Left ventricle myocardium inferior (tissue), 1 donor: ENCODE measurements at regions not wholly inside any gene's neighbourhood (a gene's known extent, or its start where the extent isn't known, plus 50 kb on each side); places are given as distances from the start of the nearest gene placed in this dataset.

ENCODE experiments used
- DNase-seq: peaks from one replicate; pipeline ENCODE4 v3.0.0-alpha.2; 2020
- H3K27ac ChIP-seq: fragments of 200-600 bp; replicated peaks from 2 replicates; pipeline ENCODE4 v1.8.0; 2021
- H3K27me3 ChIP-seq: fragments of 200-600 bp; 2 replicates; pipeline ENCODE4 v1.8.0; 2021; ENCODE audit warnings: low read depth
- H3K36me3 ChIP-seq: fragments of 200-600 bp; 2 replicates; pipeline ENCODE4 v1.8.0; 2021
- H3K4me1 ChIP-seq: fragments of 200-600 bp; 2 replicates; pipeline ENCODE4 v1.8.0; 2021
- H3K4me3 ChIP-seq: fragments of 200-600 bp; 2 replicates; pipeline ENCODE4 v1.8.0; 2021; ENCODE audit warnings: mild to moderate bottlenecking, moderate library complexity
- H3K9me3 ChIP-seq: fragments of 200-600 bp; replicated peaks from 2 replicates; pipeline ENCODE4 v1.8.0; 2021
- intact Hi-C: fragments of 100-400 bp; cut with micrococcal nuclease; formaldehyde crosslinking; loops from one replicate; pipeline ENCODE4 v1.11.0; 2022
- TF ChIP-seq, protein P1 (sequence below): fragments of 200-600 bp; IDR thresholded peaks from 2 replicates; pipeline ENCODE4 v1.8.0; 2021; ENCODE audit warnings: antibody characterized with exemption, mild to moderate bottlenecking, borderline replicate concordance
- donor health status: DM: no; HTN: yes; CAD: no; lungs with severe emphysema.

DNA sequence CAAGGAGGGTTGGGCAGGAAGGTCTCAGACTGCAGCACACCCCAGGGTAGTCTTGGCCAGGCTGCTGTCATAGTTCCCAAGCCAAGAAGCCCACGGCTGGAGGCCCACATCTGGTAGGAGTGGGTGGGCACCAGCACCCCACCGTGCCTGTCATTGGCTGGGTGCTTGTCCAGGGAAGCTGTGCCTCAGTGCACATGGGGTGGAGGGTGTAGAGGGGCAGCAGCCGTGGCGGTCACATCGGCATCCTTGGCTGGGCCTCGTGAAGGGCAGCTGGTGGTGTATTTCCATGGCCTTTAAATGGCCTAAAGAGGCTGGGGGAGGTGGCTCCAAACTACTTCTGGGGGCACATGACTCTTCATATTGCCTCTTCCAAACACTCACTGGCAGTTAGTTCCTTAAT, 119.6 kb upstream of the USP24 start:
- intact Hi-C loops, result no loop called here
- Histone ChIP-seq H3K27ac (no peak overlapping the region), H3K36me3 (no peaks in the 10 kb centered on the region), H3K4me3 (no peak overlapping the region), H3K27me3 (no peaks in the 10 kb centered on the region), H3K4me1 (no peaks in the 10 kb centered on the region), H3K9me3 (peaks cover 6% of the 10 kb centered on the region)
- TF ChIP-seq, protein P1, sequence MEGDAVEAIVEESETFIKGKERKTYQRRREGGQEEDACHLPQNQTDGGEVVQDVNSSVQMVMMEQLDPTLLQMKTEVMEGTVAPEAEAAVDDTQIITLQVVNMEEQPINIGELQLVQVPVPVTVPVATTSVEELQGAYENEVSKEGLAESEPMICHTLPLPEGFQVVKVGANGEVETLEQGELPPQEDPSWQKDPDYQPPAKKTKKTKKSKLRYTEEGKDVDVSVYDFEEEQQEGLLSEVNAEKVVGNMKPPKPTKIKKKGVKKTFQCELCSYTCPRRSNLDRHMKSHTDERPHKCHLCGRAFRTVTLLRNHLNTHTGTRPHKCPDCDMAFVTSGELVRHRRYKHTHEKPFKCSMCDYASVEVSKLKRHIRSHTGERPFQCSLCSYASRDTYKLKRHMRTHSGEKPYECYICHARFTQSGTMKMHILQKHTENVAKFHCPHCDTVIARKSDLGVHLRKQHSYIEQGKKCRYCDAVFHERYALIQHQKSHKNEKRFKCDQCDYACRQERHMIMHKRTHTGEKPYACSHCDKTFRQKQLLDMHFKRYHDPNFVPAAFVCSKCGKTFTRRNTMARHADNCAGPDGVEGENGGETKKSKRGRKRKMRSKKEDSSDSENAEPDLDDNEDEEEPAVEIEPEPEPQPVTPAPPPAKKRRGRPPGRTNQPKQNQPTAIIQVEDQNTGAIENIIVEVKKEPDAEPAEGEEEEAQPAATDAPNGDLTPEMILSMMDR, result no peak
- no peak for DNase-seq

DNA sequence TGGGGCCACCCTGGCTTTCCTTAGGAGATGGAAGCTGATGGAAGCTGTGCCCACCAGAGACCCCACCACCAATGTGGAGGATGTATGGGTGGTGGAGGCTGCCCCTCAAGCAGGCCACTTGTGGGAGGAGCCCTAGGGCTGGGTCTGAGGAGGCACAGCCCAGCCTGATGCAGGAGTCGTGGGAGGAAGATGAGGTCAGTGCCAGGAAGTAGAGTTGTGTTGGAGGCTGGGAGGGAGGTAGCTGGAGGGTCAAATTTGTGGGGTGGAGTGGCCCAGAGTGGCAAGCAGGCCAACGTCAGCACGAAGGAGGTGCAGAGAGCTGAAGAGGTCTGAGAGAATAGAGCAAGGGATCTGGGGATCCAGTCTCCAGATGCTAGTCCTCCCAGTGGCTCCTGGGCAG, 119.0 kb upstream of the USP24 start:
- Histone ChIP-seq H3K27me3 (no peaks in the 10 kb centered on the region), H3K4me1 (peaks cover under 1% of the 10 kb centered on the region), H3K9me3 (peaks cover under 1% of the 10 kb centered on the region), H3K4me3 (no peak overlapping the region), H3K27ac (no peak overlapping the region), H3K36me3 (no peaks in the 10 kb centered on the region)
- intact Hi-C loops, result no loop called here
- TF ChIP-seq, protein P1, result no peak
- DNase-seq, result no peak

DNA sequence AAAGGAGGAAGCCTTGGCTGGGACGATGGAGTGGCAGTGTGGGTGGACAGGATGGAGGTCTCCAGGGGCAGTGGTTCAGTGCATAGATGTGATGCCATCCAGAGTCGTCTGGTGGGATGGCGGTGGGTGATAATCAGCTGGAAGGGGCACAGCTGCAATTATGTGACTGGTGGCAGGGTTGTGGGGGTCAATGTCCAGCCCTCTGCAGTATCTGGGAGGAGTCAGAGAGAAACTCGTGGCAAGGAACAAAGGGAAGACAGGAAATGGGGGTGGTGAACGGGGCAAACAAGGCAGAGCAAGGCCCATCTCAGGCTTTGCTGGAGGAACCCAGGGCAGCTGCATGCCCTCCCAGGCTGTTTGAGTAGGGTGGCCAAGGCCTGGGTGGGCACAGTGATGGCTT, 118.3 kb upstream of the USP24 start:
- Histone ChIP-seq H3K36me3 (no peaks in the 10 kb centered on the region), H3K27me3 (no peaks in the 10 kb centered on the region), H3K4me1 (peaks cover 7% of the 10 kb centered on the region), H3K27ac (no peak overlapping the region), H3K4me3 (no peak overlapping the region), H3K9me3 (no peaks in the 10 kb centered on the region)
- DNase-seq, result no peak
- TF ChIP-seq, protein P1, result no peak
- intact Hi-C loops, result no loop called here

DNA sequence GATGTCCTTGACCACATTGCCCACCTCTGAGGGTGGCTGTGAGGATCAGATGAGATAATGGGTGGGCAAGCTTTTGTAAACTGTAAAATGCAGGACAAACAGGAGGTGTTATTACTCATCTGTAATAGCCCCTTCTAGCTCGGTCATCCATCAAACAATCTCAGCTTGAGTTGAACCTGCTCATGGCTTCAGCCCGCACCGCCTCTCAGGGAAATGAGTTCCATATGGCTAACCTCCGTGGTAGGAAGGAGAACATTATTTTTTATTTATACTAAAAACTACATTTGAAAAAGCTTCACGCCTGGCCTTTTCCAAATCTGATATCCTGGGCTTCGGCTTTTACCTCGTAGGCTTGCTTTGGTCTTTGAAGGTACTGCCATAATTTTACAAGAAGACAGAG, 116.2 kb upstream of the USP24 start:
- Histone ChIP-seq H3K27me3 (no peaks in the 10 kb centered on the region), H3K9me3 (no peaks in the 10 kb centered on the region), H3K4me3 (no peak overlapping the region), H3K4me1 (peaks cover 9% of the 10 kb centered on the region), H3K27ac (no peak overlapping the region), H3K36me3 (no peaks in the 10 kb centered on the region)
- no peak for DNase-seq
- intact Hi-C loops, result no loop called here
- TF ChIP-seq, protein P1, result no peak

DNA sequence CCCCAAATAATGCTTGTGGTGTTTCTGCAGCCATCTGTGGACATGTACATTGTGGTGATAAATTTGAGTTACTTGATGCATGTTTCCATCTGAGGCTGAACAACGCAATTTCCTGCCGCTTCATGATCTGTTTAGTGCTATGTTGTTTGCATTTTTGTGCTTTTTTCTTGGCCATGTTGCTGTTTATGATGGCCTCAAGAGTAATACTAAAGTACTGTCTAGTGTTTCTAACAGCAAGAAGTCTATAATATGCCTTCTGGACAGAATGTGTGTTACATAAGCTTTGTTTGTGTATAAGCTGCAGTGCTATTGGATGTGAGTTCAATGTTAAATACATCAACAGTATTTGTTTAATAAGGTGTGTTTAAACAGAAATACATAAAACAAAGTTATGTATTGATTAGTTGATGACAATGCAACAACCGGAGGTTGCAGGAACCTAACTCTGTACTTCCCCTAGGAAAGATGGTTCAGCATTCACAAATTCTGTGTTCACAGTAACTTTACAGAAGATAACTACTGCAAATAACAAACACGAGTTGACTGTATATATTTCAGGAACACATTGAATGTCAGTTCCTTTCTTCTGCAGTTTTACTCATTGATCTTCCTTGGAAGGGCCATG, 114.8 kb upstream of the USP24 start:
- Histone ChIP-seq H3K9me3 (no peaks in the 10 kb centered on the region), H3K4me3 (no peak overlapping the region), H3K4me1 (peaks cover 9% of the 10 kb centered on the region), H3K36me3 (no peaks in the 10 kb centered on the region), H3K27me3 (no peaks in the 10 kb centered on the region), H3K27ac (no peak overlapping the region)
- no peak for DNase-seq
- TF ChIP-seq, protein P1, result no peak
- intact Hi-C loops, result no loop called here
